NCI-H2029 treated with DMSO at 0.1 percent for 48 hours (cell line): ENCODE measurements at regions not wholly inside any gene's neighbourhood (a gene's known extent, or its start where the extent isn't known, plus 50 kb on each side); places are given as distances from the start of the nearest gene placed in this dataset.

ENCODE experiments used
- DNase-seq: peaks from one replicate; lab custom pipeline; 2025; lab: John Stamatoyannopoulos, UW

DNA sequence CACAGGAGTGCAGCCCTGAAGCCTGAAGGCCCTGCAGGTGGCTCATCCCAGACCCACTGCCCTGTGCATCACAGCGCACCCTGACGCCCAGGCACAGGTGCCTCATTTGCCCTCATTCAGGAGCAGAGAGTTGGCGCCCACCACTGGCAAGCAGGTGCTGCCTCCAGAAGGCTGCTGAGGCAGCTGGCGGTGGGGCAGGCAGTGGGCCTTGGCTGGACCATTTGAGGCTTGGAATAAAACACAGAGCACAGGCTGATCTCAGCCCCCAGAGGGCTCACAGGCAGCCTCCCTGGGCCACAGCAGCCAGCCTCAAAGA, 1151.9 kb downstream of the BRD1 start:
- DNase-seq: no peak

DNA sequence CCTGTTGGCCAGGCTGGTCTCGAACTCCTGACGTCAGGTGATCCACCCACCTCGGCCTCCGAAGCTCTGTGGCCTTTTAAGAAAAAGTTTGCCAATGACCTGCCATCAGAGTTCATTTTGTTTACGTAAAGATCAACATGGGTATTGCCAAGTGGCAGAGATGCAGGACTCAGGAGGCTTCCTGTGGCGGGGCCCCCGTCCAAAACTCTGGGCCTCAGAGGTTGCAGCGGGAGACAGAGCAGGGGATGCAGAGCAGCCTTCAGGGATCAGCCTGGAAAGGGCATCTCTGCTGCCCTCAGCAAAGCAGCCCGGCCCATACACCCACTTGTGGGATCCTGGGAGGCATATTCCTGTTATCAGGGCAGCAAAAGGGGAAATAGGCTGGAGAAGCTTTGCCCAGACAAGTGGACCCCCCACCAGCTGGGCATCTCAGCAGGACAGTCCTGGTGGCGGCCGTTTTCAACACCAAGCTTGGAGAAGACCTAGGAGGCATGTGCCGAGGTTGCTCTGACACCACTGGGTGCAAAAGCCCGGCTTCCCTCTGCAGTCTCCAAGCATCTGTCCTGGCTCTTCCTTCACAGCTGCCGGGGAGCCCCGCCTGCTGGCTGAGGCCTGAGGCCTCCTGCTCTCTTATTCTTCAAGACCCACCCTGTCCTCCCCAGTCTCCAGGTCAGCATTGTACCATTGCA, 1152.4 kb downstream of the BRD1 start:
- DNase-seq: no peak

DNA sequence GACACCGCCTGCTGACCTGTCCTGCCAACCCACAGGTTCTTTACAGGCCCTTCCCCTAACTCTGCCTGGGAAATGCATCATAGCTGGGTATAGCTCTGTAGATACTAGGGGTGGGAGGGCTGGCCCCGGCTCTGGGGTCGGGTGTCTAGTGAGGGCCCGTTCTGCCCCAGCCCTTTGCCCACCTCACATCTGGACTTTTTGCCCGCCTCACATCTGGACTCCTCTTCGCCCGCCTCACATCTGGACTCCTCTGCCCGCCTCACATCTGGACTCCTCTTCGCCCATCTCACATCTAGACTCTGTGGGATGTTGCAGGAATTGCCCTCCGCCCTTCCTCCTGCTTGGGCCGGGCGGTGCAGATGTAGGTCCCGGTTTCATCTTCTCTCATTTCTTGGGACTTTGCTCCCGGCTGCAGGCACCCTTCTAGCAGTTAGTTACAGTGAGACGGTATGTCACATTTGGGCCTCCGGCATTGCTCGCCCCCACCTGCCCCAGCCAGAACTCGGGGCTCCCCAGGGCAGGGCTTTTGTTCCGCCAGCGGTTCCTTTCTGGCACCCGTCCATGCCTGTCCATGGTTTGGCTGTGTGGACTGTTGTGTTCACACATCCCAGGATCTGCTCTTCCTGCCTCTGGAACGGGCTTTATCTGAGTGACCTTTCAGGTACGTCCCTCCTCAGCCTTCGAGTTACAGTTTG, 1153.7 kb downstream of the BRD1 start:
- no peak for DNase-seq

DNA sequence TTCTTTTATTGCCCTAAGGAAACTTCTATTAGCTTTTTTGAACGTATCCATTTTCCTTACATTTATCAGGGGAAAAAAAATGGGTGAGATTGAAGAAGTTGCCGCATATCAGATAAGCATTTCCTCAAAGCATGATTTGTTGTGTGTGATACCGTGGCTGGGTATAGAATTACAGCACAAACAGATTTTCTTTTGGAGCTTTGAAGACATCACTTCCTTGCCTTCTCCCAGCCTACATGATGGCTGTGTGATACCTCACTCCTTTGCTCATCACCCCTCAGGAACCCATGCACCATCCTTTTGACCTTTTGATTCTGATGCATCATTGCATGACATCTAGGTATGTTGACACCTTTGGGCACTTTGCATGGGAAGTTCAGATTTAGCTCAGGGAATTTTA, 1155.3 kb downstream of the BRD1 start:
- DNase-seq: no peak

DNA sequence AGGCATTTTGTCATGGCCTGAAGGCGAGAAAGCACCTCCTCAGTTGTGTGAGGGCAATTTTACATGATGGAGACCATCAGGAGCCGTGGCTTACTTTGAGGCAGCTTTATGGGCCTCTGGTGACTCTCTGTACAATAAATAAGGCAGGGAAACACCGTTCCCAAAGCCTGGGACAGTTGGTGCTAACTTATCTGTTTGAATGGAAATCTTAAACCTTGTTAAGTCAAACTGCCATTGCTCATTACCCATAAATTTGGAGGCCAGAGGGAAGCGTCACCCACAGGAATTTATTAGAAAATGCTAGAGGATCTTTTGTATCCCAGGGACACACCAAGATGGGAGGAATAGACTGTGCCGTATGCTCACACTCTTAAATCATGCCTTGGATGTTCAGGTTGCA, 1156.9 kb downstream of the BRD1 start:
- DNase-seq: no peak

DNA sequence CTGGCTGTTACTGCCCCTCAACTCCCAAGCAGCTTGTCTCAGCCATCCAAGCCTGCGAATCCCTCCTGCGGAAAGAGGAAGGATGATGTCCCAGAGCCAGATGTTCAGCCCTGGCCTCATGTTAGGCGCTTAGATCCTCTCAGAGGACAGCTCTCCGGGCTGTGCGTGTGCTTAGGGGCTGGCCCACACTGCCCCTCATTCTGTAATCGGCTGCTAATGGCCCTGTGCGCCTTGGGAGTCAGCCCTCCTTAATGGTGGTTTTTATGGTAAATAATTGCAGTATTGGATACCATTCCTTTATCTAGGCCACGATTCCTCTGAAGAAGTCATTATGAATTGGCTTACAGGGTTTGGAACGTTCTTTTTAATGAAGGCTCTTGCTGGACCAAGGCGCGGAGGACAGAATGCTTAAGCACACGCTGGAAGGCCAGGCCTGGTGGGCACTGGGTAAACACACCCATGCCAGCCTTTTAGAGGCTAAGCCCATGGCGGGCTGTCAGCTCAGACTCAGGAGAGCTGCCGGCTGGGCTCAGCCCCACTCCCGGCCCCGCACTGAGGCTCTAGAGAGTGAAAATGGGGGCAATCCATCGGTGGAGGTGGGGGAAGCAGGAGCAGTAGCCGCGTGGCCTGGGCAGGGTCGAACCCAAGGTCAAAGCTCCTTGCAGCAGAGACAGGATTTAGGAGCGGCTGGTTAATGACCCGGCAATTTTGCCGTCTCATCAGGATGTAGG, 1157.5 kb downstream of the BRD1 start:
- no peak for DNase-seq

DNA sequence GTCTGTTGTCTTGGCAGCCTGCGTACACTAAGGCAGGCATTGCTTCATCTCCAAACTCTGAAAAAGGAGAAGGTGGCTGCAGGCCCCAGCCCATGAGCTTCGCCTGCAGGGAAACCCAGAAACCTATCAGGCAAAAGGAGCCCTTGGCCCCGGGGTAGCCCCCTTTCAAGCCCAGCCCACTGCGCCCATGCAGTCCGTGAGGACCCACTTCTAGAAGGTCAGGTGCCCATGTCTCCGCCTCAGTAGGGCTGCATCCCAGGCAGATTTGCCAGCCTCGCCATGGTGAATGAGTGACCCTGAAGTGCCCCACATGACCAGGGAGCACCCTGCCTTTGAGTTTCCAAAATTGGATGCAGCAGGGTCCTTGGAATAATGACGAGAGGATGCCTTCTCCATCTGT, 1158.4 kb downstream of the BRD1 start:
- no peak for DNase-seq

DNA sequence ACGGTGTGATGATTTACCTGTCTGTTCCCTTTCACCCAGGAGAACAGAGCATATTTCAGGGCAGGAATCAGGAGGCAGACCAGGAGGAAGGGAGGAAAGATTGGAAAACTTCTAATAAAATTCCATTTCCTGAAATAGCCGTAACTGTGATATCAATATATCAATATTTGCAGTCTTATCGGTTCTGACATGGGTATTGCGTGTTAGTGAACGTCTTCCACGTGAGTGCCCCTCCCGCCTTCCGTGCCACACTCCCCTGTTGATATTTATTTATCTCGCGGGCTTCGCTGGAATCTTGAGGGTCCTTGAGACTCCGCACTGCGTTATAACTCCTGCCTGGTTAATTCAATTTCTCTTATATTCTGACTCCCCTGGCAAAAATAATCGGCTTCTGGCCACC, 1160.4 kb downstream of the BRD1 start:
- no peak for DNase-seq

DNA sequence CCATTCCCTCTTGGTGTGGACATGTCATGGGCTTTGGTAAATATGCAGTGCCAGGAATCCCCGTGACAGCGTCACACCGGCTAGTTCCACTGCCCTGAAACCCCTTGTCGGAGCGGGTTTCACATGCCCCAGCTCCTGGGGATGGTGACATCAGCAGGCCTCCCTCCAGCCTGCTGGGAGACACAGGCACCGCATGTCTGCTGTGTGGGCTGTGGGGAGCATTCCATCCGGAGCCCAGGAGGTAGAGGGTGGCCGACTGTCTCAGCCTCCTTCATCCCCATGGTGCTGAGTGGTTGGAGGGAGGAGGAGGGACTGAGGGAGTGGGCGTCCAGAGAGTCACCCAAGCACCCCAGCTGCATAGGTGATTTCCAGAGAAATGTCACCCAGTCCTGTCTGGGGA, 1161.1 kb downstream of the BRD1 start:
- DNase-seq: no peak

DNA sequence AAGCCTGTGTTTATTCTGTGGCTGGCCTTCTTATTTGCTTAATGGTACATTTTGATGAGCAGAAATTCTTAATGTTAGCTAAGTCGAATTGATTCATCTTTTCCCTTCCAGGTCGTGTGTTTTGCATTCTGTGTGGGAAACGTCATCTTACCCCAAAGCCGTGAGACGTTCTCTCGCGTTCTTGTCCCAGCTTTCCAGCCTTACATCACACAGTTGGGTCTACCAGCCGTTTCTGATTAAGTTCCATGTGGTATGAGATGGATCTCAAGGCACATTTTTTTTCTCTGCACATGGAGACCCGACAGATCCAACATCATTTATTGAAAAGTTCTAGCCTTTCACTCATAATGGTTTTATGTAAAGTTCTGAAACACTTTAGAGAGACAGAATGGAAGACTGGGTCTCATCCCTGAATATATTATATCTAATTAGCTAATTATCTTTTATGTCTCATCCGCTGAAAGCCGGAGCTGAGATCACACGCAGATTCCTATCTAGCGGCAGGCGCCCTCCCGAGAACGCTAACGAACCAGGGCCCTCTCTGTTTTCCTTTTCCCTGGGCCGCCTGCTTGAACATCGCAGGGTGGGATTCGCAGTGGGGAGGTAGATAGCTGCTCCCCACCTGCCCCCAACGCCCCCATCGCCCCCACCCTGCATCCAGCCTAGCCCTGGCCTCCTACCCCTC, 1162.2 kb downstream of the BRD1 start:
- DNase-seq: no peak

DNA sequence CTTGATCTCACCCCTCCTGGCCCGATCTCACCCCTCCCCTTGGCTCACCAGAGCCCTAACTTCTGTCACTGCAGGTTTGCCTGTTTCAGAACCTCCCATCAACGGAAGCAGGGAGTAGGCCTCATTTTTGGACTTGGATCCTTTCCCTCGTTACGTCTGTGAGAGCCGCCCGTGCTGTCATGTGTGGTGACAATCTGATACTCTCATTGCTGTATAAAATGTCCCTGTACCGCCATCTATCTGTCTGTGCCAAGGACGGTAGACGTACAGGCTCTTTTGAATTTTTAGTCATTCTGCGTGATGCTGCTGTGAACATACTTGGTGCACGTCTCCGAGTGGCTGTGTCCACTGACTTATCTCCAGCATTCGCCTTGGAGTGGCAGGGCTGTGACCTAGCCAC, 1163.1 kb downstream of the BRD1 start:
- no peak for DNase-seq

DNA sequence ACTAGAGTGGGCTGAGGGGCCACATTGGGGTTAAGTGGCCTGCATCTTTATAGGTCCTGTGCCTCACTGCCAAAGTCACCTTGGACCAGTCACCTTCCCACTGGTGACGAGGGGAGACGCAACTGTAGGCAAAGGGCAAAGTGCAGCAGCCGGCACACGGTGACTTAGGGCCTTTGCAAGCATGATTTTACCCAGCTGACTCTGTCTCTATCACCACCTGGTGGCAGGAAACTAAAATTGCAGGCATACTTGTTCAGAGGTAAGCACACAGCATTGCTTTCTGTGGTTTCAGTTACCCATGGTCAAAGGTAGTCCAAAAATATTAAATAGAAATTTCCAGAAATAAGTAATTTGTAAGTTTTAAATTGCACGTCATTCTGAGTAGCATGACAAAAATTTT, 1164.4 kb downstream of the BRD1 start:
- no peak for DNase-seq

DNA sequence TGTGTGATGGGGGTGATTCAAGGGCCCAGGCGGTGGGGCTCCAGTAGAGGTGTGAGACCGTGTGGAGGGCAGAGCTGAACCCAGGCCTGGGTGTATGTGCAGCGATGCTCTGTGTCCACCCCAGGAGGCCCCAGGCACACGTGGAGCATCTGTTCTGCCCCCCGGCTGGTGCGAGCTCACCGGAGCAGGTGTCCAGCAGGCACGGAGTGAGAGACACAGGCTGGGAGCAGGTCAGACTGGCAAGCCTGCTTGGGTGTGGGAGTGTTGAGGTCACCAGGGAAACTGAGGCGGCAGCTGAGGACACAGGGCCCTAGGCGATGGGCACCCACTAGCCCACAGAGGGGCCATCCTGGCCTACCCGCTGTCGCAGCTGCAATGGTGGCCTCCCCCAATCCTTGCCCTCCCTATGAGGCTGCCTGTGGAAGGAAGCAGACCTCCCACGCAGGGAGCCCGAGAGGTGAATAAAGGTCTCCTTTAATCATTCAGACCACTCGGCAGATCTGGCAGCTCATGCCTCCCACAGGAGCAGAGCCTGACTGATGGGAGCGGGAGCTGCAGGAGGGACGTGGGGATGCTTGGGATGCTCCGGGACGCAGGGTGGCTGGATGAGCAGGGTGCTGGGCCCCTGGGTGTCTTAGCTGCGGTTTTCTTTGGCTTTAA, 1165.1 kb downstream of the BRD1 start:
- DNase-seq: no peak

DNA sequence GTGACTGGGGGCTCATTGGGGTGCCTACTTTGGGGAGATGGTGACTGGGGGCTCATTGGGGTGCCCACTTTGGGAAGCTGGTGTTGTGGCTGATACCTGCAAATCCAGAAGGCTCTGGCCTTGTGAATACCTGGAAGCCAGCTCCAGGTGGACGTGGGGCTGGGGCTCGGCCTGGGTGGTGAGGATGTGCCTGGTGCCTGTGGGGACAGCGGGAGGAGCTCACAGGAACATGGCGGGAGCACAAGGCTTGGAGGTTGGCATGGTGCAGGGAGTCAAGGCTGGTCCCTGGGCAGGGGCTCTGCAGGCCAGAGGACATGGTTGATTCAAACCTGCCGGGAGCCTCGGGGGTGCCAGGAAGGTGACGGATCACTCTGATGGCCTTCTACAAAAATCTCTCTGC, 1165.7 kb downstream of the BRD1 start:
- no peak for DNase-seq

DNA sequence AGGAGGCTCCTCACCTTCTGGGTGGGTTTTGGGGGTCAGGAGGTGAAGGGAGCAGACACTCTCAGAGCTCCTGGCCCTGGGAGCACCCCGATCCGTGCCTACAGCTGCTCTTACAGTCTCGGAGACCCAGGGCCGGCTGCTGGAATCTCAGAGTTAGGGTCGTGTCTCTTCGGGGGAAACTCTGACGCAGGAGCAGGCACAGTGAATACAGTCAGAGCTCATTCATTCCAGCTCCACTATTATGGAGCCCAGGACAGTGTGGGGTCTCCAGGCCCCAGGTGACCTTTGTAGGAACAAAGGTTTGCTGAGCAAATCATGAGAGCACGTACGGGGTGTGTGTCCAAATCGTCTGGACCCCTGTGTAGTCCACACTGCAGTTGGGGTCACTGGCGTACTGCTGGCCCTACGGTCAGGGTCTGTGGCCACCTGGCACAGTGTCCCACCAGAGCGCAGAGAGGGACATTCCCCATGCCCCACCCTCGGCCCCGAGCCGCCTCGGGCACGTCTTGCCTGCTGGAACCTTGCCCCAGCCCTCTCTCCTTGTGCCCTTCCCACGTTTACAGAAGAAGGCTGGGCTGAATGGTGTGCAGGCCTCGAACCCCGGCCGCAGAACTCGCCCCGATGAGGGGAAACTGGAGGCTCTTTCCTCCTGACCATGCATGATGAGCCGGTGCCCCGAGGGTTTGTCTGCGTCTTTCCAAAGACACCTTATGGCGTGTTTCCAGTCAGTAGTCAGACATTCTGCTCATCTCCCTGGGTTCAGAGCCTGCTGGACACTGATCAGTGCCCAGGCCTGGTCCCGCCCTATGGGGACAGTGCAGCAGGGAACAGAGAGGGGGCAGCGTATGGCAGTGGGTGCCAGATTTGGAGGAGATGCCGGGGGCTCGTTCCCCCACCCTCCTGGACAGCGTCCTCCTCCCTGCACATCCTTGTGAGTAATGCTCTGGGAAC, 1166.6 kb downstream of the BRD1 start:
- DNase-seq: no peak

DNA sequence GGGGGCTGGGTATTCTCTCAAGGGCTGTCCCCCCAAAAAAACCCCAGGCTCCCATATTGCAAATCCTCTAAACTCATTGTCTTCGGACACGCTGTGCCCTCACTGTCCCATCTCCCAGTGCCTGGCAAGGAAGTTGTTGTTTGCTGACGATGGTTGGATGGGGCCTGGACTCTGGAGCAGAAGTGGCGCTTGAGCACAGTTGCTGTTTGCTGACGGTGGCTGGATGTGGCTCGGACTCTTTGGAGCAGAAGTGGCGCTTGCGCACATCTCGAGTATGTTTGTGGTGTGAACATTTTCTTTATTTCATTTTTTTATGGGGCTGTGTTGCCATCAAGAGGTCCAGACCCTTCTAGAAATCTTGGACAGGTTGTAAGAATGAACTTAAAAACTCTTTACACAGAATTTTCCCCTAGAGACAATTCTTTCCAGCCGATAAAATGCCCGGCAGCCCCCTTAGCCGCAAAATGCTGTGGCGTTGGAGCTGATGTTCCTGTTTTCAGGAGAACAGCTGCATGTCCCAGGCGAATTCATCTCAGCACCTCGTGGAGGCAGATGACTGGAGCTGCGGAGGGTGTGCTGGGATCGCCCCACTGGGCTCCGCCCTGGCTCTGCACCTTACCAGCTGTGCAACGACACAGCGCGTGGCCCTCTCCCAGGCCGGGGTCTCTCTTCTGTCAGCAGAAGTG, 1167.4 kb downstream of the BRD1 start:
- DNase-seq: no peak

DNA sequence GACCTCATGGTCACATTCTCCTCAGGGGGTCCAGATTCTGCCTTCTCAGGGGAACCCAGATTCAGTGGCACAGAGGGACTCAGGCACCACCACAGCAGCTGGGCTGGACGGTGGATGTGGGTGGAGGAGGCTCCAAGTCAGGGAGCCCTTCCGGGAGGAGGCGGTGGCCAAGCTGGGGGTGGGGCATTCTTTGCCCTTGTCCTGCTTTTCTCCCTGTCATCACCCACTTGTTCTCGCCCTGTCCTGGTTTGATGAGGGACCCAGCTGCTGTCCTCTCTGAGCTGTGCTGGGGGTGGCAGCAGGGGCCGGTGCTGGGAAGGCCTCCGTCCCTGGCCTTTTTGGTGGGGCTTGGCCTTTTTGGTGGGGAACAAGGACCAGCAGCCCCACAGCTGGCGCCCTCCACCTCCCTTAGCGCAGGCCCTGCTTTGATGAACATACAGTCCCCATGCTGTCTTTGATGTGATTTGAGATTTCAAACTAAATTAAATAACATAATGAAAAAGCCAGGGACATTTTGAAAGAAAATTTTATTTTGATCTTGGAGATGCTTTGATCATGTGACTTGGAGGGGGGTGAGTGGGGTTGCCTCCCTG, 1168.2 kb downstream of the BRD1 start:
- DNase-seq: no peak

DNA sequence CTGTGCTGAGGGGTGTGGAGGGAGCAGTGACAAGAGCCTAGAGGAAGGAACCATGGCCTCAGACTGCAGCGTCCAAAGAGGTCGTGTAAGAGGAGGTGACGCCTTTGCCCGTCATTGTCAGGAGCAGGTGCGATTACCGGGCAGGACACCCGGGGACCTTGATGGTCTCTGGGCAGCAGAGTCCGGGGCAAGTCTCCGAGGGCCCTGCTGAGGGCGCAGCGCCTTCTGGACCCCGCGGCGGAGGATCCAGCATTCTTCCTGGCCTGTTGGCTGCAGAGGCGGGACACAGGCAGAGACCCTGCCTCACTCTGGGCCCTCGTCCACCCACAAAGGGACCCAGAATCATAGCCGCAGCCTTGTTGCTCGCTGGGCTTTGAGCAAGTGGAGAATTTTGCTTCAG, 1168.8 kb downstream of the BRD1 start:
- no peak for DNase-seq

DNA sequence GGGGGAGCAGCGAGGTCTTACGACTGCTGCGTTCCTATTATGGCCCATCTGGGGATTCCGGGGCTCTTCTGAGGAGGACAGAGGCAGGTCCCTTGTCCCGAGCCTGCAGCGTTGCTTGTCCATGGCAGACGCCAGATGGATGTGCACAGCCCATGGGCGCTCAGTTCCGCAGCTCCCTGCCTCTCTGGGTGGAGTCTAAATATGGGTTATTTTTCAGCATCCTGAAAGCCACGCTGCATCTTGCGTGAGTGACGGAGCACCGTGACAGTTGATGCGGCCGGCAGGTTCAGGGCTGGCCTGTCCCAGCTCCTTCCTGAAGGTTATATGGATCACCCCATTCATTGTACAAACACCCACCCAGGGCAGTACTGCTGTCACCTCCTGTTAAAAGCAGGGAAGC, 1169.4 kb downstream of the BRD1 start:
- no peak for DNase-seq

DNA sequence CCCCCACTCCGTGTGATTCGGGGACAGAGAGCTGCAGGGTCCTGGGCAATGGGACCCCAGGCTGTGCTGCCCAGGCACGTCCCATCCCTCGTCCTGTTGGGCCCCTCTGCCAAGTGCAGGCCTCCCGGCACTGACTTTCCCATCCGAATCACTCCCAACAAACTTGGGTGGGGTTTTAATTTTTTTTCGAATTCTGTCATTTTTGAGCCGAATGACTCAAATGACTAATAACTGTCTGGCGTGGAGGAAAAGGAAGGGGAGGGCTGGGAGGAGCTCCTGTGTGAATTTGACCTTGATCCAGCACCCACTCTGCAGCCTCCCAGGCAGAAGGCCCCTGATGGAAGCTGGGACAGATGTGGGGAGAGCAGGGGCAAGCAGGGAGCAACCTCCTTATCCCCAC, 1173.2 kb downstream of the BRD1 start:
- no peak for DNase-seq
